ENCODE measurements at regions not wholly inside any gene's neighbourhood (a gene's known extent, or its start where the extent isn't known, plus 50 kb on each side); places are given as distances from the start of the nearest gene placed in this dataset.

- Histone ChIP-seq H3F3A (ENCODE audit: control insufficient read depth, insufficient read depth) (no peaks in the 10 kb centered on the region), H3K9me2 (replicated peaks; ENCODE audit: control insufficient read depth, low read length) (no peaks in the 10 kb centered on the region), H3K9me3 (ENCODE audit: control insufficient read depth, insufficient read depth, low read length) (no peaks in the 10 kb centered on the region), H3K27me3 (ENCODE audit: control insufficient read depth, low read length) (no peaks in the 10 kb centered on the region), H3K4me3 (ENCODE audit: low read length) (no peak overlapping the region), H3K4me1 (ENCODE audit: control insufficient read depth, low read length) (no peaks in the 10 kb centered on the region), H4K20me1 (ENCODE audit: control insufficient read depth, insufficient read depth, low read depth, low read length) (no peaks in the 10 kb centered on the region), H3K27ac (ENCODE audit: low read depth, low read length) (no peak overlapping the region), H3K79me2 (ENCODE audit: control insufficient read depth, low read length) (no peaks in the 10 kb centered on the region), H3K36me3 (ENCODE audit: control insufficient read depth, low read length) (no peaks in the 10 kb centered on the region), H3K4me2 (ENCODE audit: low read length) (no peak overlapping the region)
- no peak for TF ChIP-seq CTCF (IDR thresholded peaks at IDR 0.05; ENCODE audit: low read depth, low read length, poor library complexity, severe bottlenecking)
- no peak for TF ChIP-seq EZH2phosphoT487 (IDR thresholded peaks at IDR 0.05; ENCODE audit: borderline replicate concordance, low read length)
Measured at GRCh38 chr6:134593024-134593423, 275.1 kb upstream of the SGK1 start.

GRCh38 chr6:134590449-134590848 is 272.5 kb upstream of the SGK1 start:
- Histone ChIP-seq H3K9me2 (replicated peaks; ENCODE audit: control insufficient read depth, low read length) (no peaks in the 10 kb centered on the region), H3K36me3 (ENCODE audit: control insufficient read depth, low read length) (no peaks in the 10 kb centered on the region), H3K4me1 (ENCODE audit: control insufficient read depth, low read length) (no peaks in the 10 kb centered on the region), H4K20me1 (ENCODE audit: control insufficient read depth, insufficient read depth, low read depth, low read length) (no peaks in the 10 kb centered on the region), H3K4me2 (ENCODE audit: low read length) (no peak overlapping the region), H3K27me3 (ENCODE audit: control insufficient read depth, low read length) (no peaks in the 10 kb centered on the region), H3K27ac (ENCODE audit: low read depth, low read length) (no peak overlapping the region), H3K9me3 (ENCODE audit: control insufficient read depth, insufficient read depth, low read length) (no peaks in the 10 kb centered on the region), H3F3A (ENCODE audit: control insufficient read depth, insufficient read depth) (no peaks in the 10 kb centered on the region), H3K4me3 (ENCODE audit: low read length) (no peak overlapping the region), H3K79me2 (ENCODE audit: control insufficient read depth, low read length) (no peaks in the 10 kb centered on the region)
- no peak for TF ChIP-seq CTCF (IDR thresholded peaks at IDR 0.05; ENCODE audit: low read depth, low read length, poor library complexity, severe bottlenecking)
- TF ChIP-seq EZH2phosphoT487 (IDR thresholded peaks at IDR 0.05; ENCODE audit: borderline replicate concordance, low read length): no peak

- Histone ChIP-seq H3F3A (ENCODE audit: control insufficient read depth, insufficient read depth) (no peaks in the 10 kb centered on the region), H3K4me1 (ENCODE audit: control insufficient read depth, low read length) (no peaks in the 10 kb centered on the region), H4K20me1 (ENCODE audit: control insufficient read depth, insufficient read depth, low read depth, low read length) (no peaks in the 10 kb centered on the region), H3K27me3 (ENCODE audit: control insufficient read depth, low read length) (no peaks in the 10 kb centered on the region), H3K79me2 (ENCODE audit: control insufficient read depth, low read length) (no peaks in the 10 kb centered on the region), H3K27ac (ENCODE audit: low read depth, low read length) (no peak overlapping the region), H3K9me3 (ENCODE audit: control insufficient read depth, insufficient read depth, low read length) (no peaks in the 10 kb centered on the region), H3K4me2 (ENCODE audit: low read length) (no peak overlapping the region), H3K4me3 (ENCODE audit: low read length) (no peak overlapping the region), H3K9me2 (replicated peaks; ENCODE audit: control insufficient read depth, low read length) (no peaks in the 10 kb centered on the region), H3K36me3 (ENCODE audit: control insufficient read depth, low read length) (no peaks in the 10 kb centered on the region)
- TF ChIP-seq EZH2phosphoT487 (IDR thresholded peaks at IDR 0.05; ENCODE audit: borderline replicate concordance, low read length) (no peak), CTCF (IDR thresholded peaks at IDR 0.05; ENCODE audit: low read depth, low read length, poor library complexity, severe bottlenecking) (no peak)
Measured at GRCh38 chr6:134590004-134590403, 272.1 kb upstream of the SGK1 start.

GRCh38 chr6:134589512-134589911 is 271.6 kb upstream of the SGK1 start:
- no peak for TF ChIP-seq EZH2phosphoT487 (IDR thresholded peaks at IDR 0.05; ENCODE audit: borderline replicate concordance, low read length)
- TF ChIP-seq CTCF (IDR thresholded peaks at IDR 0.05; ENCODE audit: low read depth, low read length, poor library complexity, severe bottlenecking): no peak
- no peaks in the 10 kb centered on the region for H3K27me3 ChIP-seq (ENCODE audit: control insufficient read depth, low read length)
- no peaks in the 10 kb centered on the region for H4K20me1 ChIP-seq (ENCODE audit: control insufficient read depth, insufficient read depth, low read depth, low read length)
- H3F3A ChIP-seq (ENCODE audit: control insufficient read depth, insufficient read depth): no peaks in the 10 kb centered on the region
- H3K4me2 ChIP-seq (ENCODE audit: low read length): no peak overlapping the region
- no peak overlapping the region for H3K27ac ChIP-seq (ENCODE audit: low read depth, low read length)
- H3K9me3 ChIP-seq (ENCODE audit: control insufficient read depth, insufficient read depth, low read length): no peaks in the 10 kb centered on the region
- H3K4me1 ChIP-seq (ENCODE audit: control insufficient read depth, low read length): no peaks in the 10 kb centered on the region
- no peaks in the 10 kb centered on the region for H3K36me3 ChIP-seq (ENCODE audit: control insufficient read depth, low read length)
- no peaks in the 10 kb centered on the region for H3K79me2 ChIP-seq (ENCODE audit: control insufficient read depth, low read length)
- H3K9me2 ChIP-seq (replicated peaks; ENCODE audit: control insufficient read depth, low read length): no peaks in the 10 kb centered on the region
- H3K4me3 ChIP-seq (ENCODE audit: low read length): no peak overlapping the region

Measured in DOHH2 (cell line).